ENCODE measurements at regions not wholly inside any gene's neighbourhood (a gene's known extent, or its start where the extent isn't known, plus 50 kb on each side); places are given as distances from the start of the nearest gene placed in this dataset.

GRCh38 chr13:73157031-73157430, 98.2 kb downstream of the KLF5 start:
- no peak for TF ChIP-seq CTCF (IDR thresholded peaks at IDR 0.05; ENCODE audit: unreplicated experiment)
- peaks cover 22% of the 10 kb centered on the region for H3K9me3 Mint-ChIP-seq
- H3K4me3 Mint-ChIP-seq = no peak overlapping the region
- peaks cover 10% of the 10 kb centered on the region for H3K36me3 Mint-ChIP-seq
- no peak overlapping the region for H3K27ac Mint-ChIP-seq
- H3K27me3 Mint-ChIP-seq (ENCODE audit: low read depth) = no peaks in the 10 kb centered on the region
- no peaks in the 10 kb centered on the region for H3K4me1 Mint-ChIP-seq
- no peak for DNase-seq (ENCODE audit: low spot score in 2 of 2, unreplicated experiment in 2 of 2)

- Mint-ChIP-seq H3K4me3 (no peak overlapping the region), H3K4me1 (peaks cover 8% of the 10 kb centered on the region), H3K27ac (no peak overlapping the region), H3K36me3 (no peaks in the 10 kb centered on the region), H3K9me3 (peaks cover 6% of the 10 kb centered on the region), H3K27me3 (ENCODE audit: low read depth) (no peaks in the 10 kb centered on the region)
- TF ChIP-seq CTCF (IDR thresholded peaks at IDR 0.05; ENCODE audit: unreplicated experiment) = no peak
- no peak for DNase-seq (ENCODE audit: low spot score in 2 of 2, unreplicated experiment in 2 of 2)
These were observed 87.9 kb downstream of the KLF5 start for GRCh38 chr13:73146707-73147106.

DNA sequence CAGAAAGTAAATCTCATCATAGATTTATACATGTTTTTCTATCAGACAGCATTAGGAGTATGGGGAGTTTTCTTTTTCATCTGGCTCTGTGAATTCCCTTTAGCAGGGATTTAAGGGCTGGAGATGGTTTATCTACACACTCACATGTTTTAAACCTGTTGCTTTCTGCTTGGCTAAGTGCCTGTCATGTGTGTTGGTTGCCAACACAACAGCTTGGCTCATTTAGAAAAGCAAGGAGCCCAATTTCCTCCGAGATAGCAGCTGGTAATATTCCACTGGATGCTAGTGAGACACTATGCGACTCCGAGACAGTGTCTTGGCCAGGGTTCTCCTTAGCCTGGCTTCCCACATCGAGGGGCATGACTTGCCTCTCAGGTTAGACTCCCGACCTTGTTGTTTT, 83.3 kb downstream of the KLF5 start:
- Mint-ChIP-seq H3K27me3 (ENCODE audit: low read depth) (no peaks in the 10 kb centered on the region), H3K4me3 (no peak overlapping the region), H3K27ac (peak overlapping the region; percentile 59), H3K4me1 (peaks cover 29% of the 10 kb centered on the region), H3K9me3 (peaks cover 5% of the 10 kb centered on the region), H3K36me3 (no peaks in the 10 kb centered on the region)
- no peak for TF ChIP-seq CTCF (IDR thresholded peaks at IDR 0.05; ENCODE audit: unreplicated experiment)
- no peak for DNase-seq (ENCODE audit: low spot score in 2 of 2, unreplicated experiment in 2 of 2)

DNA sequence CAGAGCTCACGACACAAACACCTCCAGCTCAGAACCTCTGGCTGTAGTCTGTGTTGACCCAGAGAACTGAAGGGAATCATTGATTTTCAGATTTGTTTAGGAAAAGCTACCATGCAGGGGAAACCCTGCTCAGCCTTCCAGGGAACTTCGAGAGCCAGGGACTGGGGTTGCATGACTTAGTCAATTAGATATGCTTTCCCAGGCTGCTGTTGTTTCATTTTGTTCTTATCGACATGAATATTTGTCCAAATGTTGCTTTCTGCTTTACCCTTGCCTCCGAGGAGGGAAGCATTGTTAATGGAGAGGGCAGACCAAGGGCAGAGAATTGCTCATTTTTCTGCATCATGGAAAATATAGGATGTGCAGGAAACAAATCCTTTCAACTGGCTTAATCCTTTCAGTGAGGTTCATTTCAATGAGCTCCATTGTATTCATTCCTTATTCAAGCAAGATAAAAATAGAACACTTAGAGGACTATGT, 82.5 kb downstream of the KLF5 start:
- Mint-ChIP-seq H3K36me3 (no peaks in the 10 kb centered on the region), H3K4me1 (peaks cover 32% of the 10 kb centered on the region), H3K27ac (peak overlapping the region; percentile 59), H3K4me3 (no peak overlapping the region), H3K27me3 (ENCODE audit: low read depth) (no peaks in the 10 kb centered on the region), H3K9me3 (no peaks in the 10 kb centered on the region)
- TF ChIP-seq CTCF (IDR thresholded peaks at IDR 0.05; ENCODE audit: unreplicated experiment) = no peak
- no peak for DNase-seq (ENCODE audit: low spot score in 2 of 2, unreplicated experiment in 2 of 2)

DNA sequence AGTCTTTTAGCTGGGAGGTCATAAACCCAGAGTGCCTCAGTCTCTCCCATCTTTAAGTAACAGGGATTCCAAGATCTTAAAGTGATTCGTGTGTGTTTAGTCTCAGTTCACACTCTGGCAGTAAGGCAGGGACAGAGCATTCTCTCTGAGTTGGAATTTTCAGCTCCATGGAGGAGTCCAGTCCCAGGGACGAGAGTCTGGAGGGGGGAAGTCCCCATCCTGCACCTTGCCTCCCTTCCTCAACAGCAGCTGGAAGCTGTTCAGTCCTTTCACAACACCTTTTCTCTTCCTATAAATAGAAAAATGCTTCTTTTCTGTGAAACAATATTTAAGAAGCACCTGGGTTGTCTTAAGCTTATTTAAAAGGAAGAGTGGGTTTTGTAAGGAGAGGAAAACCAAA, 82.0 kb downstream of the KLF5 start:
- DNase-seq (ENCODE audit: low spot score in 2 of 2, unreplicated experiment in 2 of 2) = no peak
- H3K27me3 Mint-ChIP-seq (ENCODE audit: low read depth) = no peaks in the 10 kb centered on the region
- H3K4me1 Mint-ChIP-seq = peaks cover 32% of the 10 kb centered on the region
- H3K4me3 Mint-ChIP-seq = no peak overlapping the region
- no peak for TF ChIP-seq CTCF (IDR thresholded peaks at IDR 0.05; ENCODE audit: unreplicated experiment)
- no peaks in the 10 kb centered on the region for H3K9me3 Mint-ChIP-seq
- no peaks in the 10 kb centered on the region for H3K36me3 Mint-ChIP-seq
- H3K27ac Mint-ChIP-seq = no peak overlapping the region

Measured in mesothelial cell of epicardium (in vitro differentiated cells).